ENCODE measurements at regions not wholly inside any gene's neighbourhood (a gene's known extent, or its start where the extent isn't known, plus 50 kb on each side); places are given as distances from the start of the nearest gene placed in this dataset.
"Not testable (repeated sequence)": the region's sequence is repeated elsewhere in the genome, so short reads cannot be mapped to it uniquely, and the experiment has no call there.

DNA sequence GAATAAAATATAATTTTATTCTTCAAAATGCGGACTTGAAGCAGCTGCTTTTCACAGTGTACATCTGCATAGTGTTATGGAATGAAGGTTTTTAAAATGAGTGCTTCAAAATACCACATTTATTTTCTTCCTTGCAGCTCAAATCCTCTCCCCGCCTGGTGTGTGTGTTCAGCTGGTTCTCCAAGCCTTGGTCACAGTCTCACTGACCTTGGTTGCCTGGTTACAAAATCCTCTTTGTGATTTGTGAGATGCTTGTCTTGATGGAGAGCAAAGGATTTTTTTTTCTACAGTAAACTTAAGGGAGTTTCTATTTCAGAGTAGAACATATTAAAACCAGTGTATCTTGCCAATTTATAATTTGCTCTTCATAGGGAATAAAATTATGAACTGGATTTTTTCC is 139.2 kb downstream of the PCDH18 start:
- DNase-seq = no peak

- DNase-seq = no peak
These were observed 141.6 kb downstream of the PCDH18 start for GRCh38 chr4:137390707-137391106.

DNA sequence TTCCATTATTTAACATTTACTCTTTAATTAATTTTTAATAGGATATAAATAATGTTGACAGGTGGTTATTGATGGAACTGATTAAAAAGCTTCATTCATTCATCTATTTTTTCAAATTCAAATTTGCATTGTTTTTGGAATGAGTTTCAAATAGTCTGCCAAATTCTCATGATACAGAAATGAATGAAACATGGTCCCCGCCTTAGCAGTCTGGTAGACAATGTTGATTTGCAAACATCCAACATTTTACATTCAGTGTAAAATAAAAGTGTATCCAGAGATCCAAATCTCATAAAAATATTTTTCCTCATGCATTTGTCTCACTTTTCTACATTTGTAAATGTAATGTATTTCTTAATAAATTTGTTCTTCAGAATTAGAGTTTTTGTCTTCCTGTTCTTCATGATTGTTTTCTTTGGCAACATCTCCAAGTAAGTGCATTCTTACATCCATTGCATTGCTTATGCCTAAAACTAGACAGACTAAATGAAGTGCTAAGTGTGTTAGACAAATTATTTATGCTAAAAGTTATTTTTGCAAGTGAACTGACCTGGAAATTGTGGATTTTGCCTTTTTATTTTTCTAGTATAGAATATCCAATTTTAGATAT is 142.3 kb downstream of the PCDH18 start:
- DNase-seq = no peak

GRCh38 chr4:137387924-137388323 is 144.4 kb downstream of the PCDH18 start:
- no peak for DNase-seq

DNA sequence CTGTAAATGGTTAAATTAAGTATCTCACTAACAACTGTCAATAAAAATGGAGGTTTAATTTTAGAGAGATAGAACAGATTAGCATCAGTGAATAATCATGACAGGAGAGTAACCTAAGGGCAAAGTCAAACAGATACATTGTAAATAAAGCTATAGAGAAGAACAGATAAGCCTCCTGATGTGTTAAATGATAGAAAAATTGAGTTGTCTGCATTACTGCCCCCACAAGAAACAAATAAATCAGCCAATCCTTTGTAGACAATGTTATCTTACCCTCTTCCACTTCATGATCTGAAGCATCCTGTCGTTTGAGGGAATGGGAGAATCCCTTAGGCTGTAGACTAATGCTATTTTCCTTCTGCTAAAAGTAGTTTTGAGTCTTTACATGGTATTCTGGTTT is 147.8 kb downstream of the PCDH18 start:
- no peak for DNase-seq

- no peak for DNase-seq
These were observed 153.5 kb downstream of the PCDH18 start for GRCh38 chr4:137378821-137379220.

DNA sequence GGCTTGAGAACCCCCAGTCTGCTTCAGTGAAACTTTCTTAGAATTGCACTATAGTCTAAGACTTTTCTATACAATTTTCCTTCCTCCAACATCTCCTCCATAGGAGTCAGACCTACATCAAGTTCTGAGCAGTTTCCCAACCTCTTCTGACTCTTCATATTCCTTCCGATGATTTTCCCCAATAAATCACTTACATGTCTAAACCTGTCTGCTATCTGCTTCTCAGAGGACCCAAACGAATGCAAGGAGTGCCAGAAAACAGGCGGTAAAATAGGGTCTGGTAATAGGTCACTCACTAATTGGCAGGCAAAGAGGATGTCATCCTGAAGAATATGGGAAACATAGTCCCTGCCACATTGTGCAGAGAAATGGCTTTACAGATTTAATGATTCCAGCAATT is 153.9 kb downstream of the PCDH18 start:
- DNase-seq = no peak

DNA sequence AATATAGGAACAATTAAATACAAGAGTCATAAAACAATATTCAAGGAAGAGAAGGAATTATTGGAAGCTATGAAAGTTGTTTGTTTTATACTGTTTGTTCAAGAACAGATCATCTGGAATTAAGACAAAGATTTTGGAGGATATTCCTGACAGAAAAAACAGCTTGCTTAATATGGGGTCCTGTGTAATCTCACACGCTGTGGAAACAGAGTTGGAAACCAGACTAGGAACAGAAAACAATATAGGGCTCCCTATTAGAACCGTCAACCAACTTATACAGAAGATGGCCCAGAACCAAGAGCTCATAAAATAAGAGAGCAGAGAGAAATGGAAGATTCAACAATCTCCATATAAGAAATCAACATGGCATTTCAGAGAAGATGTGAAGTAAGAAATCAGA is 156.0 kb downstream of the PCDH18 start:
- no peak for DNase-seq

DNA sequence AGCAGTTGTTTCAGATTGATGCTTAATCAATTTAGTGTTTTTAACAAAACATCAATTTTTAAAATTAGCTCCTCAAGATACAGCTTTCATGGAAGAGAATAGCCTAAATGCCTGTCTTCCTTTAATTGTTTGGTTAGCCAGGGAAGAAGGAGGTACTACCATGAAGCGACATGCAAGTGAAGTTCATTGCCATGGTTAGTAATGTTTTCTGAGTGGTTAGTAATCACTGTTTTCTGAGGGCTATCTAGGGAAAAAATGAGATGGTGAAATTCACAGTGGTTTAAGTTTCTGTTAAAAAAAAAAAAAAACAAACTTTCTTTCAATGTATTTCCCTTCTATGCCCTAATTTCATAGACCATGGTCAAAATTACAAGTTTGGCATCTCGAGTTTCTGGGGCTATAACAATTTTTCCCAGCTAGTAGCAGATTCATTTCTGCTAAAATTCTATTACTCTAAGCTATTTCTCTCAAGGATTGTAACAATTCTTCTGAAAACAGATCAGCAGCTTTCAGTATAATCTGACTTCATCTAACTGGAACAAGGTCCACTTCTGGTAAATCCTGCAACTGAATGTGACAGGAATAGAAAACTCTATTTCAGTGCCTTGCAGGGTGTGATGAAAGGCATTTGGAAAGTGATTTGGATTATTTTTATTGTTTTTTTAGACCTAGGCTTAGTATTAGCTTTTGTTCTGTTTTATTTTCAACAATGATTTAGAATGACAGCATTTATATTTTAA is 157.0 kb downstream of the PCDH18 start:
- DNase-seq = no peak

- no peak for DNase-seq
These were observed 161.6 kb downstream of the PCDH18 start for GRCh38 chr4:137370679-137371078.

DNA sequence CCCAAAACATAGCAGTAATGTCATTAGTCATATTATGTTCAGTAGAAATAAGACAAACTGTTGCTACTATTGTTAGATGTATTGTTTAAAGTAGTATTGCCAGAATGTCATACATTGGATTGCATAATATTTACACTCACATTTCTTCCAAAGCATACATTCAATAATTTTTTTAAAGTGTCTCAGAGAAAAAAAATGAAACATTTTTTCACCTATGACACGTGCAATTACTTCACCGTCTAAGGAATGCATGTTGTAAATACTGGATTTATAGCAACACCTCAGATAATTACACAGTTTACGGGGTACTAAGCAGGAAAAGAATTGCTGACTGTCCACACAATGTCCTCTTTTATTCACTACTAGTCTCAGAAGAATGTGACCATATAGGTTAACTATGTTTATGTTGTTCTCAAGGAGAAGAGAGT is 162.1 kb downstream of the PCDH18 start:
- no peak for DNase-seq

DNA sequence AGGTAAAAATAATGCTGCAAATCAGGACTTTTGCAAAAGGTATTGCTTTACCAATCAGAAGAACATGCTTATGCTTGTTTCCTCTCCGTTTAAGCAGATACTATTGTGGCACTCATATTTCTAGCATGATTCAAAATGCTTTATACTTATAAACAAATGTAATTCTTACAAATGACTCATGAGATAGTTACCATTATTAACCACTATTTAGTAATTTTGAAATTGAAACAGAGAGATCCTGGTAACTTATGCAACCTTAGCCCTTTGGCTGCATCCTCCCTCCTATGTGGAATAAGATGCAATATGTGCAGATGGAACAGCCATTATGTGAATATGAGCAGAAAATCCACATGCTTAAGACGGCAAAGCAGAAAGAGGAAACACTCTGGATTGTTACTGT is 164.7 kb downstream of the PCDH18 start:
- no peak for DNase-seq

GRCh38 chr4:137363496-137363895 is 168.8 kb downstream of the PCDH18 start:
- DNase-seq = no peak

GRCh38 chr4:137361756-137362470 is 170.4 kb downstream of the PCDH18 start:
- DNase-seq = no peak

DNA sequence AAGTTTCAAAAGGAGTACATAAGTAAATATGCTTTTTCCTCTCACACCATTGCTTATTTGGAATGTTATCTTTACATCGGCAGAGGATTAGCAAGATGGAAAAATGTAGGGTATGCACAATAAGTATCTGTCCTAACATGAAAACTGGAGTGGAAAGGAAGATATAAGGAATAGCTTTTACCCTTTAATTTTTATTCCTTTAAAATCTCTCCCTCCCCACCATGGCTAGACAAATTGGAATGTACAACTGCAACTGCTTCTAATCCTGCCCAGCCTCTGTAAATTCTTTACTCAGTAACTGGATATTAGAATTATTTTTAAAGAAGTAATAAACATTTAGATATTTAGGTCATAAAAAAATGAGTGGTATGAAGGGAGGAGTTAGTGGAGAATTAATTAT is 171.5 kb downstream of the PCDH18 start:
- no peak for DNase-seq

DNA sequence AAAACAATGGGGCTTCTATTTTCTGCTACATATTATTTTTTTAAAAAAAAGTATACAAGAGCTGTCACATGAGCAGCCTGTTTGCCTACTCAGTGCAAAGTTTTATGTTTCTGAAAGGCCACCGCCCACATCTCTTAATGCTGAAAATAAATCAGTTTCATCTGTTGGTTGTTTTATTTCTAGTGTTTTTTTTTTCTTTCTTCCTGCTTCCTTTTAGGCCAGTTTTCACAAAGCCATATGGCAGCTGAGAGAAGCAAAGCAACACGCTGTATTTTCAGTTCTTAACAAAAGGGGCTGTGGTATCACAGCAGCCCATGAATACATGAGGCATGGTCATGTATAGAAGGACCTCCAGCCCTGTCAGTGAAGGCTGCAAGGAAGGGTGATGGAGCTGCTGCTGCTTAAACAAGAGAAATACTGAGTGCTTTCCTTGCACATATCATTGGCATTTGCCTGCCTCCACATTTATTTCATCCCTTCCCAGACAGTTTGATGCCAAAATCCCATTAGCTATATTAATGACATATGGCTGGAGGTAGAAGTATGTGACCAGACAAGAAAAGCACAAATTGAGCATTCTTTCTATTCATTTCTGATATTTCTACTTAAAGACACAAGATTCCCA is 172.5 kb downstream of the PCDH18 start:
- no peak for DNase-seq

DNA sequence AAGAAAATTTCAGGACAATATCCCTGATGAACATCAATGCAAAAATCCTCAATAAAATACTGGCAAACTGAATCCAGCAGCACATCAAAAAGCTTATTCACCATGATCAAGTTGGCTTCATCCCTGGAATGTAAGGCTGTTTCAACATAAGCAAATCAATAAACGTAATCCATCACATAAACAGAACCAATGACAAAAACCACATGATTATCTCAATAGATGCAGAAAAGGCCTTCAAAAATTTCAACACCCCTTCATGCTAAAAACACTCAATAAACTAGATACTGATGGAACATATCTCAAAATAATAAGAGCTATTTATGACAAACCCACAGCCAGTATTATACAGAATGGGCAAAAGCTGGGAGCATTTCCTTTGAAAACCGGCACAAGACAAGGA is 177.7 kb downstream of the PCDH18 start:
- DNase-seq = not testable (repeated sequence)

DNA sequence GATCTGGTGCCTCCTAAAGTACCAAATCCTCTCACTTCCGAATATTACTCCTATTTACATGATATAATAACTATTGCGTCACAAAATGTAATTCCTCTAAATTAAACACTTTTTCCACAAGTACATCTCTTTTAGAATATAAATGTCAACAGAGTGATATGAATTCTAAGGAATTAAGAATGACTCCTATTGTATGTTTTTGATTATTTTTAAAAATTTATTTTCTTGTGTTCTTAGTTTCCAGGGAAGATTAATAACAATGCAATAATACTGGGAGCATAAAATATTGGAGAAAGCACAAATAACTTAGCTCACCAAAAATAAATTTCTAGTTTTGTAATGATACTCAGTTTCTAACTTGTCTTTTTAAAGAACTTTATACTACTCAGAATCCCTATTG is 184.9 kb downstream of the PCDH18 start:
- no peak for DNase-seq

GRCh38 chr4:137345597-137345996 is 186.7 kb downstream of the PCDH18 start:
- DNase-seq = no peak

GRCh38 chr4:137343221-137343620 is 189.1 kb downstream of the PCDH18 start:
- no peak for DNase-seq

- no peak for DNase-seq
These were observed 199.3 kb downstream of the PCDH18 start for GRCh38 chr4:137333031-137333430.

DNA sequence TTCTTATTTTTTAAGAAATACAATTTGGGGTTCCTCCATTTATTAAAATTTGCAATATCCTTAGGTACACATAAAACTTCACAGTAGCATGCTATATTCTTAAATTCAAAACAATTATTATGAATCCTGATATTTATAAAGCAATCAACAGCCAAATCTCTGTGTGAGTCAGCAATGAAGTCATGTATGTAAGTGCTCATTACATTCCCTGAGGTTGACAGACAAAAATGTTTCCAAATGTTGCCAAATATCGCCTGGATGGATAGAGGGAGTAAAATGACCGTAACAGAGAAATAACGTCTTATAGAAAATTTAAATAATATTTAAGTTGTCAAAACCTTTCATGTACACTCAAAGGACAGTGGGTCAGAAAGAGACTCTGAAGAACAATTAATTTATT is 220.0 kb downstream of the PCDH18 start:
- no peak for DNase-seq

- no peak for DNase-seq
These were observed 221.5 kb downstream of the PCDH18 start for GRCh38 chr4:137310593-137311490.
